ENCODE measurements at regions not wholly inside any gene's neighbourhood (a gene's known extent, or its start where the extent isn't known, plus 50 kb on each side); places are given as distances from the start of the nearest gene placed in this dataset.

- no peak for ATAC-seq
- TF ChIP-seq KDM5A (IDR thresholded peaks at IDR 0.05), result no peak
- TF ChIP-seq KDM1A (IDR thresholded peaks at IDR 0.05; ENCODE audit: low read depth), result no peak
- no peak for TF ChIP-seq EHF (CRISPR knock-in tag; IDR thresholded peaks at IDR 0.05)
- no peak for TF ChIP-seq TFCP2L1 (CRISPR knock-in tag; IDR thresholded peaks at IDR 0.05)
- no peak for TF ChIP-seq EP300 (IDR thresholded peaks at IDR 0.05)
- no peak for TF ChIP-seq FOXS1 (CRISPR knock-in tag; IDR thresholded peaks at IDR 0.05)
- no peak for TF ChIP-seq CTCF (IDR thresholded peaks at IDR 0.05)
- 35% methylated on average over 1 of the region's 1 CpG for WGBS (ENCODE audit: missing lambda C conversion rate)
- ChIA-PET POLR2A (no interaction called here), CTCF (no interaction called here)
- DNase-seq (ENCODE audit: low read depth in 1 of 2, low spot score in 1 of 2), result no peak
- no peak overlapping the region for H3K4me3 ChIP-seq
- no peak for FAIRE-seq
- no peaks in the 10 kb centered on the region for H3K9me3 ChIP-seq
- H3K27ac ChIP-seq, result no peak overlapping the region
- peak overlapping the region; percentile 42 for H3K4me2 ChIP-seq
- H3K4me1 ChIP-seq, result no peaks in the 10 kb centered on the region
Measured at GRCh38 chr4:131450572-131451209, 1698.4 kb upstream of the PCDH10 start.

GRCh38 chr4:131459430-131460101 is 1689.5 kb upstream of the PCDH10 start:
- no peaks in the 10 kb centered on the region for H3K4me1 ChIP-seq
- H3K27ac ChIP-seq, result no peak overlapping the region
- DNase-seq (ENCODE audit: low read depth in 1 of 2, low spot score in 1 of 2) (no peak), ATAC-seq (no peak), FAIRE-seq (no peak)
- TF ChIP-seq CHD4 (IDR thresholded peaks at IDR 0.05; ENCODE audit: borderline replicate concordance), result no peak
- TF ChIP-seq NFE2L2 (conservative IDR thresholded peaks at IDR 0.05; ENCODE audit: low read length), result no peak
- no peak for TF ChIP-seq PHF8 (IDR thresholded peaks at IDR 0.05; ENCODE audit: borderline replicate concordance, low read depth)
- no peak for TF ChIP-seq BHLHE40 (IDR thresholded peaks at IDR 0.05; ENCODE audit: low read depth, low read length)
- no peak for TF ChIP-seq POLR2AphosphoS2 (conservative IDR thresholded peaks at IDR 0.05; ENCODE audit: low read length)
- TF ChIP-seq HEYL (CRISPR knock-in tag; IDR thresholded peaks at IDR 0.05), result no peak
- no peak for TF ChIP-seq NPAS2 (CRISPR knock-in tag; IDR thresholded peaks at IDR 0.05; ENCODE audit: borderline replicate concordance)
- no peak for TF ChIP-seq EP300 (IDR thresholded peaks at IDR 0.05)
- CTCF ChIA-PET, result no interaction called here
- POLR2A ChIA-PET, result no interaction called here
- 32% methylated on average over 4 of the region's 4 CpGs for WGBS (ENCODE audit: missing lambda C conversion rate)
- no peak overlapping the region for H3K4me2 ChIP-seq
- H3K4me3 ChIP-seq, result no peak overlapping the region
- no peaks in the 10 kb centered on the region for H3K9me3 ChIP-seq

- FAIRE-seq (no peak), ATAC-seq (no peak), DNase-seq (ENCODE audit: low read depth in 1 of 2, low spot score in 1 of 2) (no peak)
- no peaks in the 10 kb centered on the region; the same call in 2 of the 3 replicates for H3K9me3 ChIP-seq
- ChIA-PET CTCF (no interaction called here), POLR2A (no interaction called here)
- H3K27ac ChIP-seq, result no peak overlapping the region
- no peaks in the 10 kb centered on the region for H3K4me1 ChIP-seq
- H3K4me3 ChIP-seq, result no peak overlapping the region
- TF ChIP-seq HOXA7 (CRISPR knock-in tag; IDR thresholded peaks at IDR 0.05) (no peak), ZFP36 (IDR thresholded peaks at IDR 0.05; ENCODE audit: borderline replicate concordance, partially characterized antibody) (no peak), HES2 (IDR thresholded peaks at IDR 0.05) (no peak), NFE2L2 (conservative IDR thresholded peaks at IDR 0.05; ENCODE audit: low read length) (peak; percentile 67), MAFK (IDR thresholded peaks at IDR 0.05; ENCODE audit: partially characterized antibody) (peak; percentile 92), HDAC2 (IDR thresholded peaks at IDR 0.05) (no peak), RARB (CRISPR knock-in tag; IDR thresholded peaks at IDR 0.05) (no peak)
- H3K4me2 ChIP-seq, result no peak overlapping the region
Measured at GRCh38 chr4:131470360-131470759, 1678.7 kb upstream of the PCDH10 start.

Data from A549 (cell line).